NCI-H524 (cell line): ENCODE measurements at regions not wholly inside any gene's neighbourhood (a gene's known extent, or its start where the extent isn't known, plus 50 kb on each side); places are given as distances from the start of the nearest gene placed in this dataset.

Source experiments
- DNase-seq, 2 experiments: peaks; one replicate each; lab custom pipeline; 2025; lab: John Stamatoyannopoulos, UW

GRCh38 chr18:44590956-44591670 lies 89.6 kb upstream of the SETBP1 start:
- DNase-seq, result no peak

GRCh38 chr18:44592639-44593038 lies 88.0 kb upstream of the SETBP1 start:
- DNase-seq, result peak; percentile 78 to 93

- DNase-seq, result no peak
Measured at GRCh38 chr18:44594799-44595467, 85.8 kb upstream of the SETBP1 start.

GRCh38 chr18:44597797-44598196 lies 82.9 kb upstream of the SETBP1 start:
- no peak for DNase-seq

- DNase-seq, result no peak
Measured at GRCh38 chr18:44598514-44598913, 82.2 kb upstream of the SETBP1 start.

- no peak for DNase-seq
Measured at GRCh38 chr18:44599412-44599811, 81.3 kb upstream of the SETBP1 start.

GRCh38 chr18:44601447-44601846 lies 79.2 kb upstream of the SETBP1 start:
- DNase-seq, result peak in 1 of 2 experiments; percentile 48

- no peak for DNase-seq
Measured at GRCh38 chr18:44602380-44602779, 78.3 kb upstream of the SETBP1 start.

GRCh38 chr18:44602845-44603244 lies 77.8 kb upstream of the SETBP1 start:
- DNase-seq, result no peak

- no peak for DNase-seq
Measured at GRCh38 chr18:44609181-44609941, 71.3 kb upstream of the SETBP1 start.

- no peak for DNase-seq
Measured at GRCh38 chr18:44620812-44621211, 59.9 kb upstream of the SETBP1 start.

GRCh38 chr18:44624052-44624451 lies 56.6 kb upstream of the SETBP1 start:
- DNase-seq, result no peak

- peak; percentile 48 to 73 for DNase-seq
Measured at GRCh38 chr18:44625386-44625785, 55.3 kb upstream of the SETBP1 start.

- DNase-seq, result no peak
Measured at GRCh38 chr18:44626236-44626635, 54.5 kb upstream of the SETBP1 start.

GRCh38 chr18:44626807-44627206 lies 53.9 kb upstream of the SETBP1 start:
- no peak for DNase-seq

- no peak for DNase-seq
Measured at GRCh38 chr18:44627280-44627679, 53.4 kb upstream of the SETBP1 start.

- no peak for DNase-seq
Measured at GRCh38 chr18:44629406-44629805, 51.3 kb upstream of the SETBP1 start.

- no peak for DNase-seq
Measured at GRCh38 chr18:44630118-44630517, 50.6 kb upstream of the SETBP1 start.
